ENCODE measurements at regions not wholly inside any gene's neighbourhood (a gene's known extent, or its start where the extent isn't known, plus 50 kb on each side); places are given as distances from the start of the nearest gene placed in this dataset.
"Not testable (repeated sequence)": the region's sequence is repeated elsewhere in the genome, so short reads cannot be mapped to it uniquely, and the experiment has no call there.

DNA sequence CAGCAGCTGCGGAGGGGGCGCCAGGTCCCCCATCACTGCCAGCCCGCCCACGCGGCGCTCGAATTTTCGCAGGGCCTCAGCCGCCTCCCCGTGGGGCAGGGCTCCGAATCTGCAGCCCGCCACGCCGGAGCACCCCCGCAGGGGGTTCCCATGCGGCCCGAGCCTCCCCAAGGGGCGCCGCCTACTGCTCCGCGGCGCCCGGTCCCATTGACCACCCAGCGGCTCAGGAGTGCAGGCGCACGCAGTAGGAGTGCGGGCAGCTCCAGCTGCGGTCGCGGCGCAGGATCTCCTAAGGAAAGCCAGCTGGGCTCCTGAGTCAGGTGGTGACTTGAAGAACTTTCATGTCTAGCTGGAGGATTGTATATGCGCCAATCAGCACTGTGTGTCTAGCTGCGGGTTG is 155.3 kb upstream of the RREB1 start:
- H3K79me2 ChIP-seq (ENCODE audit: control insufficient read depth, insufficient read depth, low read length) = no peaks in the 10 kb centered on the region
- no peak overlapping the region for H2AFZ ChIP-seq (ENCODE audit: low read depth, low read length)
- intact Hi-C loops (cut with micrococcal nuclease) = no loop called here
- dilution Hi-C loops (cut with MboI; ENCODE audit: extremely low pct_ligation_motif_present, low sequenced_read_pairs) = no loop called here
- no peaks in the 10 kb centered on the region for H3K4me1 ChIP-seq (ENCODE audit: control insufficient read depth, extremely low read depth, insufficient read depth, low read length)
- H3K27me3 ChIP-seq (ENCODE audit: control insufficient read depth in 2 of 2, insufficient read depth in 2 of 2, low read length in 2 of 2) = no peaks in the 10 kb centered on the region
- no peak overlapping the region for H3K4me2 ChIP-seq (ENCODE audit: insufficient read depth, low read length)
- no peaks in the 10 kb centered on the region for H3K9me3 ChIP-seq (replicated peaks; ENCODE audit: control insufficient read depth, insufficient read depth, low read length)
- DNase-seq (ENCODE audit: low read depth, low spot score) = no peak
- no peak for FAIRE-seq
- no peak for TF ChIP-seq EZH2 (IDR thresholded peaks at IDR 0.05; ENCODE audit: borderline replicate concordance, low read depth, low read length, severe bottlenecking)
- no peak for TF ChIP-seq POLR2AphosphoS5 (IDR thresholded peaks at IDR 0.05; ENCODE audit: insufficient read depth, low read depth, low read length)
- no peak for TF ChIP-seq JUN (IDR thresholded peaks at IDR 0.05; ENCODE audit: borderline replicate concordance, insufficient read depth, insufficient read length, low read depth)
- TF ChIP-seq, protein P1, sequence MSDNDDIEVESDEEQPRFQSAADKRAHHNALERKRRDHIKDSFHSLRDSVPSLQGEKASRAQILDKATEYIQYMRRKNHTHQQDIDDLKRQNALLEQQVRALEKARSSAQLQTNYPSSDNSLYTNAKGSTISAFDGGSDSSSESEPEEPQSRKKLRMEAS (IDR thresholded peaks at IDR 0.05; ENCODE audit: insufficient read depth, insufficient read length) = no peak
- TF ChIP-seq POLR2A (IDR thresholded peaks at IDR 0.05; ENCODE audit: low read depth, low read length) = no peak
- TF ChIP-seq FOS (IDR thresholded peaks at IDR 0.05; ENCODE audit: borderline replicate concordance, insufficient read depth, low read length) = no peak
- no peak overlapping the region for H3K9ac ChIP-seq (replicated peaks; ENCODE audit: extremely low read depth, insufficient read depth, low read length)
- no peaks in the 10 kb centered on the region for H3K36me3 ChIP-seq (ENCODE audit: control insufficient read depth in 2 of 2, extremely low read depth in 1 of 2, insufficient read depth in 2 of 2, low read length in 2 of 2)
- ChIA-PET POLR2A (no interaction called here), CTCF (interaction anchor here (0.6 to 1.6 kb wide), 2 partner anchors 11 to 256 kb away, joined by 3 to 5 read pairs; no protein-coding TSS in a partner anchor)
- no peaks in the 10 kb centered on the region for H4K20me1 ChIP-seq (replicated peaks; ENCODE audit: control insufficient read depth, extremely low read depth, insufficient read depth, low read length)
- no TSS peak for BruUV-seq (replicated peaks)
- H3K4me3 ChIP-seq (replicated peaks in 1 of 3; ENCODE audit: insufficient read depth in 1 of 3, low read depth in 1 of 3, low read length in 3 of 3) = no peak overlapping the region
- H3K27ac ChIP-seq (ENCODE audit: insufficient read depth, low read depth, low read length) = no peak overlapping the region
- H3K9me1 ChIP-seq (replicated peaks; ENCODE audit: control insufficient read depth, extremely low read depth, insufficient read depth, low read length) = no peaks in the 10 kb centered on the region

DNA sequence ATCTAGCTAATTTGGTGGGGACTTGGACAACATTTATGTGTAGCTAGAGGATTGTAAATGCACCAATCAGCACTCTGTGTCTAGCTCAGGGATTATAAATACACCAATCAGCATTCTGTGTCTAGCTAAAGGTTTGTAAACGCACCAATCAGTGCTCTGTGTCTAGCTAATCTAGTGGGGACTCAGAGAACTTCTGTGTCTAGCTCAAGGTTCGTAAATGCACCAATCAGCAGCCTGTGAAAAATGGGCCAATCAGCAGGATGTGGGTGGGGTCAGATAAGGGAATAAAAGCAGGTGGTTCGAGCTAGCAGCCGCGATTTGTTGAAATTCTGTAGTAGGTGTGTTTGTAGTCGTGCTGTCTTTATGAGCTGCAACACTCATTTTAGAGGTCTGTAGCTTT is 154.8 kb upstream of the RREB1 start:
- H3K27me3 ChIP-seq (ENCODE audit: control insufficient read depth in 2 of 2, insufficient read depth in 2 of 2, low read length in 2 of 2); POLR2A ChIA-PET; H3K9me1 ChIP-seq (replicated peaks; ENCODE audit: control insufficient read depth, extremely low read depth, insufficient read depth, low read length); H3K9me3 ChIP-seq (replicated peaks; ENCODE audit: control insufficient read depth, insufficient read depth, low read length); DNase-seq (ENCODE audit: low read depth, low spot score); H3K4me3 ChIP-seq (replicated peaks in 1 of 3; ENCODE audit: insufficient read depth in 1 of 3, low read depth in 1 of 3, low read length in 3 of 3); BruUV-seq (replicated peaks); H3K79me2 ChIP-seq (ENCODE audit: control insufficient read depth, insufficient read depth, low read length); H3K9ac ChIP-seq (replicated peaks; ENCODE audit: extremely low read depth, insufficient read depth, low read length); H3K4me1 ChIP-seq (ENCODE audit: control insufficient read depth, extremely low read depth, insufficient read depth, low read length); dilution Hi-C loops (cut with MboI; ENCODE audit: extremely low pct_ligation_motif_present, low sequenced_read_pairs); FAIRE-seq; H3K4me2 ChIP-seq (ENCODE audit: insufficient read depth, low read length); H3K27ac ChIP-seq (ENCODE audit: insufficient read depth, low read depth, low read length); H4K20me1 ChIP-seq (replicated peaks; ENCODE audit: control insufficient read depth, extremely low read depth, insufficient read depth, low read length); H3K36me3 ChIP-seq (ENCODE audit: control insufficient read depth in 2 of 2, extremely low read depth in 1 of 2, insufficient read depth in 2 of 2, low read length in 2 of 2); H2AFZ ChIP-seq (ENCODE audit: low read depth, low read length); intact Hi-C loops (cut with micrococcal nuclease): not testable (repeated sequence)
- CTCF ChIA-PET = interaction anchor here (1.6 kb wide), 1 partner anchor 256 kb away, joined by 5 read pairs; no protein-coding TSS in a partner anchor
